GM18909 (cell line): ENCODE measurements at regions not wholly inside any gene's neighbourhood (a gene's known extent, or its start where the extent isn't known, plus 50 kb on each side); places are given as distances from the start of the nearest gene placed in this dataset.
"Not testable (repeated sequence)": the region's sequence is repeated elsewhere in the genome, so short reads cannot be mapped to it uniquely, and the experiment has no call there.

Experiments
- ATAC-seq: cut with Tn5 transposase; IDR thresholded peaks from one replicate; pipeline ENCODE4 v1.9.1; 2021; ENCODE audit warnings: mild to moderate bottlenecking; ENCODE audit not compliant: unreplicated experiment, poor library complexity

- no peak for ATAC-seq
These were observed 225.8 kb upstream of the IRS2 start for GRCh38 chr13:110012102-110012739.

DNA sequence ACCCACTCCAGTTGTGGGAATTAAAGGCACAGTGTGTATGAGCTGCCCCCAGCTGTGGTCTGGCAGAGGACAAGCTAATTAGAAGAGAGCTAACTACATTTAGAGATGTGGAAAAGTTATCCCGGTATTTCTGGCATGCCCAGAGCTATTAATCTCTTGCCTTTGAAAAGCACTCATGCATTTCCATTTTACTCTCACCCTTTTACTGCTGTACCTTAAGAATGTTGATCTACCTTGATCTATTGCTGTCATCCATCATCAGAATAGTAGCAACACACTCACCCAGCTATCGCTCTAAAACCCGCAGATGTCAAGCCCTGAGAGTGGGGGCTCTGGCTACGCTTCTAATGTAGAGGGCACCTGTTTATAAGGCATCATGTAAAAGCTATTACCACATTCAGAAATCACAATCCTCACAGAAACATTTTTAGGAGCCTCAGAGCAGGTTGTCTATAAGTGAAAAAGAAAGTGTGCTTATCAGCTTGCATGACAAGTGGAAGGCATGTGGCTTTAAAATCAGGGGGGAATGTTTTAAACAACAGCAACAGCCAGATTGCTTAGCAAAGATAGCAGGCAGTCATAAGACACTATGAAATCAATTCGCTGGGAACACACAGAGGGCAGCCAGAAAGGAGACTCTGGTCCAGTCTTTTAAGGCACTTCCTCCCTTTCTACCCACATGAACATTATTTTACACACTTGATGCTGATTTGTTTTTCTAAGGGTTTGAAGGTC, 224.2 kb upstream of the IRS2 start:
- ATAC-seq: no peak

GRCh38 chr13:110008816-110009215, 222.4 kb upstream of the IRS2 start:
- no peak for ATAC-seq

DNA sequence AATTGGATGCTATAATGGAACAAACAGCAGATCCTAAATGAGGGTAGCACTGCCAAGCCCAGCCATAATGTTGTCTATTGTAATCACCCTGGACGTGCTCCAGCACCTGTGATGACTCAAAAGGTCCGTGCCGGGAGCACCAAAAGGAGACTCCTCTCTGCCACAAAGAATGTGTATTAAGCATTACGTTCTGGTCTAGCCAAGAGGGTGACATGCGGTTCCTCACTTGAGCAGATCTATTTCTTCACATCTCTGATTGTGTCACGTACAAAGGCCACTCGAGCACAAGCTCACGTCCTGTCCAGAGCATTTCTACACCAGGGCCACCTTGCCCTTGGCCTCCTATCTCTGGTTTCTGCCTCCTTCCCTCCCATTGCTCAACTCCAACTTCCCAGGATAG, 219.9 kb upstream of the IRS2 start:
- no peak for ATAC-seq

DNA sequence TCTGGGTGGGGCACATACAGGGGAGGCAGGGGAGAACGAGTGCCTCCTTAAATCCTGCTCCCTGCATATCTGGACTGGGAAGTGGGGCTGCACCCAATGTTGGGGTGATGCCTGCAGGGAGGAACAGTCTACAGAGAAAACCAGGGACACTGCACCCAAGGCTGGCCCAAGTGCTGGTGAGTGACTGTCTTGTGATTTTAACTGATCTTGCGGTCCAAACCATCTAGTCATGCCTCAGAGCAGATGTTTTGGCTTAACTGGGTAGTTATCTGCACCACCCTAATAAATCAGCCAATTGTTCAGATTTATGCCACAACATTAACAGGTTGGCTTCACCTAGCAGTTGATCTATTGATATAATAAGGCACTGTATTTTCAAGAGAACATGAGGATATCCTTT, 219.2 kb upstream of the IRS2 start:
- ATAC-seq: no peak

GRCh38 chr13:110004814-110005213, 218.4 kb upstream of the IRS2 start:
- no peak for ATAC-seq

DNA sequence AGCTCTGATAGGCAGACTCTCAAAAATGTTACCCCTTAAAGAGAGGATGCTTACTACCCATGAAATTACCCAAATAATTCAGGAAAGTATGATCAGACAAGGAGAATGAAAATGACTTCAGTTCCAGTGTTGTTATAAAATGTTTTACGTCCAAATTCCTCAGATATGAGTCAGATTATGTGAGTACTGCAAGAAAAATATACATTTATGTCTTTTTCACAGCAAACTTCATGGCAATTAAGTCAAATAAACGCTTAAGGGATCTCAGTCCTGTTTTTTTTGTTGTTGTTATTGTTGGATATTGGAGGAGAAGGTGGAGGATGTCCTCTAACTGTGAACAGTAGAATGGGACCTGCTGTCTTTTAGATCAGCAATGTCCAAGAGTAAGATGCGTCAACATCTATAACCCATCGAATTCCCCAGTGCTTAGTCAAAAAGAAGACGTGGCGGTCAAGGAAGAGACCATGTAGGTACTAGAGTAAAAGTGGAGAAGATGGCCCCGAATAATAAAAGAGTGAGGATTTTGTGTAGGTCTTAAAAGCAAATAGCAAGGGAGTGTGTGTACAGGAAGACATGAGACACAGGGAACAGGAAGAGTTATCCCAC, 215.4 kb upstream of the IRS2 start:
- ATAC-seq: no peak

- no peak for ATAC-seq
These were observed 214.4 kb upstream of the IRS2 start for GRCh38 chr13:110000534-110001345.

DNA sequence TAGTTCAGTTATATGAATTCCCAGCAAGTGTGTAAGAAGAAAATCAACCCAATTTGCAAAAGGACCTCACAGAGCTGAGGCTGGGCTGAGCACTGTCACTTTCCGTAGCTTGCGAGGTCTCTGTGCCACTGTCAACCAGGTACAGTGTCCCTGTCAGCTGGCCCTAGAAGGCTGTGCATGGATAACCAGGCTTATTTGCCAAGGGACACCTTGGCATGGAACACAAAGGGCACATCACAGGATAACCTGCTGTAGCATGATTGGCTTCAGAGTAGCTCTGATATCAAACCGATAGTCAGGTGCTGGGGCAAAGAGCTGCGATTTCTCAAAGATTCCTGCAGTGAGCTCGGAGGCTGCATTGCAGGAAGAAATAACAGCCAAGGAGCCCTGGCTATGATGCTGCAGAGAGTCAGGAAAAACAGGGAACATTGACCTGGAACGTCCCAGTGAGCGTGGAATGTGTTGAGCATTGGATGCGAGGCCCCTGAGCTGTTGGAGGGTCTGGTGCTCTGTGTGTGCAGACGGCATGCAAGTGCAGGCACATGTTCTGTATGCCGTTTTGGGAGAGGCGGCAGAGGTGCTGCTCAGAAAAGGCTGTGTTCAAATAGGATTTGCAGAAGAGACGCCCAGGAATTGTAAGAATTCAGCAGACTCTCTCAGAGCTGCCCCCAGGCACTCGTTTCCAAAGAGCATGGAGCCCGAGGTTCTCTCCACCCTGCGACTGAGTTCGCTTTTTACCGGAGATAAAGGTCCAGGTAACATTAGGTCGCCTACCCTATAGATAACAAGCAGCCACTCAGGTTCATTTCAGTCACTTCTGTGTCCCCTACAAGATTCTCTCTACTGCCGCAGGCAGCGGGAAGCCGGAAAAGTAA, 213.5 kb upstream of the IRS2 start:
- ATAC-seq: no peak

GRCh38 chr13:109998684-109999533, 212.5 kb upstream of the IRS2 start:
- ATAC-seq: no peak

GRCh38 chr13:109998037-109998436, 211.7 kb upstream of the IRS2 start:
- ATAC-seq: no peak

- ATAC-seq: not testable (repeated sequence)
These were observed 210.7 kb upstream of the IRS2 start for GRCh38 chr13:109997056-109997595.

DNA sequence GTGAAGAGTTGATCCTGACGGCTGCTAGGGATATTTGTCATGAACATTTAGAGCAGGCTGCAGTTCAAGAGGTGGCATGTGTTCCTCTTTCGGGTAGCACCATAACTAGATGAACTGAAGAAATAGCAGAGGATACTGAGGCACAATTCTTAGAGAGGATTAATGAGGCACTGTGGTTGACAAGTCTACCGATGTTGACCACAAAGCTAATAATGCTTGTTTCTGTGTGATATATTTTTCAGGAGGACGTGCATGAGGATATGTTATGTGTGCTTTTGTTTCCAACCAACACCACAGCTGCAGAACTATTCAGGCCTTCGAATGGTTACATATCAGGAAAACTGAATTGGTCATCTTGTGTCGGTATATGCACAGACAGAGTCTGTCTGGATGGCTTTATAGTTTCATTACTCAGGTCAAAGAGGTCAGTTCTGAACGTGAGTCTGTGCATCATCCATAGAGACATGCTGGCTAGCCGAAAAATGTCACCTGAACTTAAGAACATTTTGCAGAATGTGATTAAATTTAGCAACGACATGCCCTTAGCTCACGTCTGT, 210.1 kb upstream of the IRS2 start:
- no peak for ATAC-seq

DNA sequence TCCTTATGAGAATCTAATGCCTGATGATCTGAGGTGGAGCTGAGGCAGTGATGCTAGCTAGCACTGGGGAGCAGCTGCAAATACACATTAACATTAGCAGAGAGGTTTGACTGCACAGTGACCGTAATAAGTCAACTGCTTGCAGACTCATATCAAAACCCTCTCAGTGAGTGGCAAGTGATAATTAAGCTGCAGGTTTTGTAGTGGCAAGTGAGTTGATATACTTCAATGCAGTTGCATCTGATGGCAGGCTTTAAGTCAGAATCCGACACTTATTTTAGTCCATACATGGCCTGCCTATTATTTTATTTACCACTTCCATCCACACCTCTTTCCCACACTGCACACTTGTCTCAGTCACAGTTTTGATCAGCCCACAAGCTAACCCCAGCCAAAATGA, 209.2 kb upstream of the IRS2 start:
- ATAC-seq: no peak

DNA sequence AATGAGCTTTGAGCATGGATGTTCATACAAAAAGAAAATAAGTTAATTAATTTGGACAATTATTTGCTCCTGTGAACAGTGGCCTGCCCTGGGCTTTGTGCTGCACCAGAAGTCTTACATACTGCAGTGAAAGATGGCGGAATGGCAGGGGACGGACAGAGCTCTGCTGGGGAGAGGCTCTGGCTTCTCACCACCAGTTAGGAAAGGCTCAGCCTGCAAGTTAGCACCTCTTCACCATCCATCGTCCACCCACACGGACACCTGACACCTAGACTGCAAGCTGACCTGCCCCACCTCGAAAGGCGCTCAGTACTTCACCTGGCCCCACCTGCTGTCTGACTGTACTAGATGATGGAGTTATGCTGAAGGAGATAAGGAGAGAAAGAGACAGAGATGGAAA, 203.9 kb upstream of the IRS2 start:
- ATAC-seq: no peak

GRCh38 chr13:109989686-109990085, 203.3 kb upstream of the IRS2 start:
- no peak for ATAC-seq

- ATAC-seq: no peak
These were observed 202.8 kb upstream of the IRS2 start for GRCh38 chr13:109989155-109989554.

GRCh38 chr13:109986851-109987250, 200.5 kb upstream of the IRS2 start:
- ATAC-seq: no peak
